Activated CD4-positive, alpha-beta T cell treated with anti-CD3 and anti-CD28 coated beads, Interleukin-2, amount 10 ng/mL, durations not matched to agents 24 days and 14 days (primary cell): ENCODE measurements at regions not wholly inside any gene's neighbourhood (a gene's known extent, or its start where the extent isn't known, plus 50 kb on each side); places are given as distances from the start of the nearest gene placed in this dataset.
A peak's percentile ranks its signal among the peaks of the same experiment; 100 is the strongest.

Experiments used
- DNase-seq: peaks from one replicate; pipeline ENCODE4 v3.0.0; 2022
- H3K27ac Mint-ChIP-seq: one replicate; pipeline ENCODE4 v1.8.0; 2022; ENCODE audit warnings: mild to moderate bottlenecking, mixed read lengths
- H3K27me3 Mint-ChIP-seq: one replicate; pipeline ENCODE4 v1.8.0; 2022; ENCODE audit warnings: mixed read lengths
- H3K36me3 Mint-ChIP-seq: one replicate; pipeline ENCODE4 v1.8.0; 2022; ENCODE audit warnings: low read depth, mild to moderate bottlenecking, mixed read lengths
- H3K4me1 Mint-ChIP-seq: one replicate; pipeline ENCODE4 v1.8.0; 2021; ENCODE audit warnings: mixed read lengths
- H3K4me3 Mint-ChIP-seq: one replicate; pipeline ENCODE4 v1.8.0; 2022; ENCODE audit warnings: mild to moderate bottlenecking, moderate library complexity, mixed read lengths
- H3K9me3 Mint-ChIP-seq: one replicate; pipeline ENCODE4 v1.8.0; 2021; ENCODE audit warnings: mixed read lengths
- intact Hi-C: fragments of 100-400 bp; cut with micrococcal nuclease; formaldehyde crosslinking; loops from one replicate; pipeline ENCODE4 v1.15.1; 2023

DNA sequence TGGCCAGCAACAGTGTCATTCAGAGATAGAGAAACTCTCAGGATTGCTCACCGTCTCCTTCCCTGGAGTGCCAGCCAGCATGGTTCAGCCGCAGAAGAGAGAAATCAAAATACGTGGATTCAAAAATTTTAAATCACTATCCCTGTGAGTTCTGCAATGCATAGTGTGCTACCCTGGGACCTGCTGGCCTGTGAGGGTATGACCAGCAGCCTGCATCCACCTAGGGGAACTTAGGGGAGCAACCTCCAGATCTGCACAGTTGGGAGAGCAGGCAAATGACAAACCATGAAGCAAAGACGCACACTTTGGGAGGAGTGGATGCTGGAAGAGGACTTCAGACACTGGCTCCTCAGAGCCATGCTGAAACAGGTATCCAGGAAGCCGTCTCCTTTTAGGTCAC, 639.3 kb downstream of the TNS3 start:
- H3K27ac Mint-ChIP-seq = no peak overlapping the region
- H3K4me1 Mint-ChIP-seq = no peaks in the 10 kb centered on the region
- peak; percentile 21 for DNase-seq
- no peaks in the 10 kb centered on the region for H3K9me3 Mint-ChIP-seq
- H3K27me3 Mint-ChIP-seq = no peaks in the 10 kb centered on the region
- H3K36me3 Mint-ChIP-seq = no peaks in the 10 kb centered on the region
- intact Hi-C loops = no loop called here
- no peak overlapping the region for H3K4me3 Mint-ChIP-seq

DNA sequence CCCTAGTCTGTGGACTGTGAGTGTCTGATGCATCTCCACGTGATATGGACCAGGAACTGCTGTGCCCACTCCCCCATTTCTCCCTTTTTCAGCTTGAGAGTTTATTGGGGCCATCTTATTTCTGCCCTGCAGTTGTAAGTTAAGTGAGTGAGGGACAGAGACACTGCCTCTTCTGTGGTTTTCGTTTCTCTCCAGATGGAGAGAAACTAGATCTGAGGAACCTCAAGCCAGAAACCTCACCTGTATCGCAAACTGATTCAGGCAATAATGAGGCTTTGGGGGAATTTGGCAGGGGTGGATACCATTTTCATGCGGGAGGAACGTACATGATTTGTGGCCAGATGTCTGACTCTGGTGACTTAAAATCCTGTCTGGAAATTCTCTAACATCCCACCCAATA, 641.7 kb downstream of the TNS3 start:
- intact Hi-C loops = no loop called here
- Mint-ChIP-seq H3K27me3 (no peaks in the 10 kb centered on the region), H3K4me1 (no peaks in the 10 kb centered on the region)

DNA sequence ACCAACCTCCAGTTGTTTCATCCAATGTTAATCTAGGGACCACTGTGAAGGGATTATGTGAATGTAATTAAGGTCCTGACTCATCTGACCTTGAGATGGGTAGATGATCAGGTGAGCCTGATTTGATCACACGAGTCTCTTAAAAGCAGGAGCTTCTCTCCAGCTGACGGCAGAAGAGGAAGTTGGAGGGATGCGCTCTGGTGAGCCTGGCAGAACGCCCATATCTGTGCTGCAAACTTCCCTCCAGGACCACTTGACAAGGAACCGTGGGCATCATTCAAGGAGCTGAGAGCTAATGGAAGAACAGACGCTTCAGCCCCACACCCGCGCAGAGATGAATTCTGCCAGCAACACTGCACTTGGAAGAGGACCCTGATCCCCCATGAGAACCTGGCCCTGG, 642.4 kb downstream of the TNS3 start:
- H3K36me3 Mint-ChIP-seq = no peaks in the 10 kb centered on the region
- no peaks in the 10 kb centered on the region for H3K9me3 Mint-ChIP-seq
- H3K27ac Mint-ChIP-seq = no peak overlapping the region
- H3K27me3 Mint-ChIP-seq = no peaks in the 10 kb centered on the region
- H3K4me1 Mint-ChIP-seq = no peaks in the 10 kb centered on the region
- intact Hi-C loops = no loop called here
- no peak overlapping the region for H3K4me3 Mint-ChIP-seq
- no peak for DNase-seq

More for the DNA sequence above, 641.7 kb downstream of the TNS3 start:
- Mint-ChIP-seq H3K4me3 (no peak overlapping the region), H3K27ac (no peak overlapping the region), H3K9me3 (no peaks in the 10 kb centered on the region), H3K36me3 (no peaks in the 10 kb centered on the region)
- DNase-seq = peak; percentile 21

DNA sequence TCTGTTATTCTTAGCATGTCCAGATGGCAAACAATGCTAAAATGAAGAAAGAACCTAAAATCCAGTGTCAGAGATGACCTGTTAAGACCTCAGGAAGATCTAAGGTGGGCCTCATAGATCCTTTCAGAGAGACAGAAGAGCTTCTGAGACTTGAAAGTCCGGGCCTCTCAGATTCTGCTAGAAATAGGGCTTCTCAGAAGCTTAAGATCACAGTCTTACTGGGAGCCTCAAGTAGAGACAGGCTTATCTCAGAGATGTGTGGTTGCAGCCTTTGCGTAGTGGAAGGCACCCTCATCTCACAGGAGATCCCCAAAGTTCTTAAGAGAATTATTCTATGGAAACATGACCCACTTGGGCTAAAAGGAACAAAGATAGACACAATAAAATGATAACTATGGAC, 642.8 kb downstream of the TNS3 start:
- Mint-ChIP-seq H3K9me3 (no peaks in the 10 kb centered on the region), H3K4me3 (no peak overlapping the region), H3K4me1 (no peaks in the 10 kb centered on the region), H3K27me3 (no peaks in the 10 kb centered on the region), H3K36me3 (no peaks in the 10 kb centered on the region), H3K27ac (no peak overlapping the region)
- no peak for DNase-seq
- intact Hi-C loops = no loop called here

DNA sequence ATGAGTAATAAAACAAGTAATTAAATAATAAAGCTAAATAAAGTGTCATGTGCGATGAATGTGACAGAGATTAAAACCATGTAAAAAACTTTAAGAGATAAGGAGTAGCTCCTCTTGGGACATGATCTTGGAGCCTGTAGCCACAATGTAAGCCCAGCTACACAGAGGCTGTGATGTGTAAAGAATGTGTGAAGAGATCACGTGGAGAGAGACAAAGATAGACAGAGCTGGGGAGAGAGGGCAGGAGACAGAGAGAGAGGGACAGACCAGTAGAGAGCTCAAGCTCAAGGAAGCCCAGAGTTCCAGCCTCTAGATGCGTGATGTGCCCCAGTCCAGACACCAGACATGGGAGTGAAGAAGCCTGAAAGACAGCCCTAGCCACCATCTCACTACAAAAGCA, 644.1 kb downstream of the TNS3 start:
- no peaks in the 10 kb centered on the region for H3K4me1 Mint-ChIP-seq
- intact Hi-C loops = no loop called here
- H3K9me3 Mint-ChIP-seq = no peaks in the 10 kb centered on the region
- no peaks in the 10 kb centered on the region for H3K36me3 Mint-ChIP-seq
- no peak for DNase-seq
- H3K27ac Mint-ChIP-seq = no peak overlapping the region
- H3K27me3 Mint-ChIP-seq = no peaks in the 10 kb centered on the region
- H3K4me3 Mint-ChIP-seq = no peak overlapping the region

DNA sequence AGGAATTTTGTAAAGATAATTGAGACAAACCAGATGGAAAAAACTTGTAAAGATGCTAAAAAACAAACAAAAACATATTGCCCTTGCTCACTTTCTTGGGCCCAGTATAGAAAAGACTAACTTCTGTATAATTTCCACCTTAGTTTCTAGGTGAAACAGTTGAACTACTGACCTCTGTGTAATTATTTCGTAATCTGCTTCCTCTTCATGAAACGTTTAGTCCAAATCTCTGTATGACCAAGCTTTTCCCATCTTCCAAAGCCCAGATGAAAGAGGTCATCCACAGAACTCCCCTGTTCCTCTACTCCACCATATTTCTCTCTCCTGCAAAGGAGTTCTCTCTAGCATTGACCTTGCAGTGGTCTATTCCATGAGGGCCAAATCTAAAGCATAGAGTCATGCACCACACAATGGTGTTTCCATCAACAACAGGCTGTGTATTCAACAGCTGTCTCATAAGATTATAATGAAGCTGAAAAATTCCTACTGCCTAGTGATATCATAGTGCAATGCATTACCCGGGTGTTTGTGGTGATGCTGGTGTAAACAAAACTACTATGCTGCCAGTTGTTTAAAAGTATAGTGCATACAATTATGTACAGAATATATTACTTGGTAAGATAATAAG, 647.6 kb downstream of the TNS3 start:
- H3K4me3 Mint-ChIP-seq = no peak overlapping the region
- no peaks in the 10 kb centered on the region for H3K27me3 Mint-ChIP-seq
- peak; percentile 29 for DNase-seq
- H3K4me1 Mint-ChIP-seq = no peaks in the 10 kb centered on the region
- intact Hi-C loops = no loop called here
- H3K36me3 Mint-ChIP-seq = no peaks in the 10 kb centered on the region
- H3K27ac Mint-ChIP-seq = no peak overlapping the region
- no peaks in the 10 kb centered on the region for H3K9me3 Mint-ChIP-seq

DNA sequence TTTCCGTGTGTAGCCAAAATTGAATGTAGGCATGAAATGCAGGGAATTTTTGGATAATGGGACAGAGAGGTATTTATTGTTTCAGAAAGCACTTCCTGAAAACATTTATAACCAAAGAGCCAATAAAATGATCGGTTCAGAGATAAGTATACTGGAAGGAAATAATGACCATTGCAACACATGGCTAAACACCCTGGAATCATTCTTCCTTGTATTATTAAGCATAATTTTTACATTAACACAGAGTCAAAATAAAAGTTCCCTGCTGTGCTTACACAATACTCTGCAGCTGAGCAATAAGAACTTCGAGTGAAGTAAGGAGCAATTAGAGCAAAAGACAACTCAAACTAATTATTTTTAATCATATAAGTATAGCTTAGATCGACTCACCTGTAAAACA, 648.3 kb downstream of the TNS3 start:
- no peak for DNase-seq
- H3K27me3 Mint-ChIP-seq = no peaks in the 10 kb centered on the region

DNA sequence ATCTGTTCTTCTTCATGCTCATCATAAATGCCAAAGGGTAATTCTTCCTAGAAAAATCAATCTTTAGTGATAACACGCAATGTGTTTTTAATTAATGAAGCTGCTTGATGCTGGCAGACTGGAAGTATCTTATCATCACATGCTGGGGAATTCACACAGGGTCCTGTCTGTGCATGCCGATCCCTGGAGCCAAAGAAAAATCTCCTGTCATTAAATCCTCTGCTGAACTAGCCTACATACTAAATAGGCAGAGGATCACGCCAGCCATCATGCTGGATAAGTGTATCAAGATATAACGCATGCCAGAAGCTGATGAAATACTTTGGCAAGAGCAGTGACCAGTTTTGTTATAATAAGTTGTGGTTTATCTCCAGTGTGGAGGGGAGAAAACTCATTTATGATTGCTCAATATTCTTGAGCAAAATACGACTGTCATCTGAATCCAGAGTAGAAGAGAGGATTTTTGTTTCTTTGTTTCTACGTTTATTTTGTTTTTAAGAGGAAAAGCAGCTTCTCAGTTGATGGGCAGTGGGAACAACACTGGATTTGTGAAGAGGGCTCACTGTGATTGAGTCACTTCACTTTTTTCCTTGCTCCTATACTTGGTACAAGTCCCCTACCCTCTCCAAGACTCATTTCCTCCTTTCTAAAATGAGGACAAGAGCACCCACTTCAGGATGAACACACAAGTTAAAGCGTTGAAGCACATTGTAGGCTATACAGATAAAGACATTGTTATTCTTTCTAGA, 649.1 kb downstream of the TNS3 start:
- intact Hi-C loops = no loop called here
- Mint-ChIP-seq H3K4me3 (no peak overlapping the region), H3K27ac (no peak overlapping the region), H3K27me3 (no peaks in the 10 kb centered on the region), H3K36me3 (no peaks in the 10 kb centered on the region), H3K9me3 (no peaks in the 10 kb centered on the region), H3K4me1 (no peaks in the 10 kb centered on the region)
- DNase-seq = peak; percentile 16

More for the DNA sequence above, 648.3 kb downstream of the TNS3 start:
- H3K36me3 Mint-ChIP-seq = no peaks in the 10 kb centered on the region
- no peaks in the 10 kb centered on the region for H3K4me1 Mint-ChIP-seq
- no peaks in the 10 kb centered on the region for H3K9me3 Mint-ChIP-seq
- intact Hi-C loops = no loop called here
- H3K4me3 Mint-ChIP-seq = no peak overlapping the region
- no peak overlapping the region for H3K27ac Mint-ChIP-seq

DNA sequence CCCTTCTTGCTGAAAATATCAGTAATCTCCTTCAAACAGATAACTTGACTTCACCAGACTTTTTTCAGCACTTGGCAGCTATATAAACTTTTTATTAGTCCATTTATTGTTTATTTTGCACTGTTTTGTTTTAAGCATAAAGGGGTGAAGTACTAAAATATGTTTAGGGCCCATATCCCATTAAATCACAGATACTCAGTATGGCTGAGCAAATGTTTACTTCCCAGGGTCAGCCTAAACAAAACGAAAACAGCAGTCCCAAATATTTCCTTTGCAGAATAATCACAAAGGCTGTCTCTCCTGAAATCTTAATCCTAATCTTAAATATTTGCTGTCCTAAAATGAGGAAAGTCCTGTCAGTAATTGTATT, 649.6 kb downstream of the TNS3 start:
- Mint-ChIP-seq H3K27ac (no peak overlapping the region), H3K9me3 (no peaks in the 10 kb centered on the region), H3K36me3 (no peaks in the 10 kb centered on the region), H3K4me3 (no peak overlapping the region), H3K27me3 (no peaks in the 10 kb centered on the region), H3K4me1 (no peaks in the 10 kb centered on the region)
- no peak for DNase-seq
- intact Hi-C loops = no loop called here

DNA sequence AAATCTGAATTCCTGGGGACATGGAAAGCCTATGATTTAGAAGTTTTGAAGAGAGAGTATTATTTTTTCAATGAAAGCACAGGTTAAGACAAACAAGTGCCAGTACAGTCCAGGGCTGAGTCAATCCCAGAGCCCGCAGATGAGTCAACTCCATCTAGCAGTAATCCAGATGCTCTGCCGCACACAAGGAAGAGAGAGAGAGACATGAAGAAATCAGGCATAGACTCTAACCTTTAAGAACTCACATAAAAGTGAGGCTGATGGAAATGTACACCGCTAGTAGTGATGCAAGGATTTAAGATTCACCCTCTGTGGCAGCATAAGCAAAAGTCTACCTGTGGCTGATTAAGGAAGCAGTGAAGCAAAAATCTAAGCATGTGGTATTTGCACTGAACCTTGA, 651.5 kb downstream of the TNS3 start:
- Mint-ChIP-seq H3K36me3 (no peaks in the 10 kb centered on the region), H3K9me3 (no peaks in the 10 kb centered on the region), H3K27me3 (no peaks in the 10 kb centered on the region), H3K27ac (no peak overlapping the region), H3K4me3 (no peak overlapping the region), H3K4me1 (no peaks in the 10 kb centered on the region)
- peak; percentile 2 for DNase-seq
- intact Hi-C loops = no loop called here

DNA sequence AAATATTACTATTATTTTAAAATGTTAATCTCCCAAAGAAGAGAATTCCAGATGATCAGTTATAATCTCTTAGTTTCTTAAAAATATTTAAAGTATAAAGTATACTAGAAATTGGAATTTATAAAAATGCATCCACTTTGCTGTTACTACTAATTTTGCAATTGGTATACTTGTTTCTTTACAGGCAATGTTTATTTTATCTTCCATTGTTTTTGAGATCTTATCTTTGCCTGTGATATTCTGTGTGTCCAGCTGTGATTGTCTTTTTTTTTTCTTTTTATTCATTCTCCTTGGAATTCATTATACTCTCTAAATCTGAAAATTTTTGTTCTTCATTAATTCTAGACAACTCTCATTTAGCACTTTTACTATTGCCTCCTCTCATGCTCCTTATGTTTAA, 652.6 kb downstream of the TNS3 start:
- Mint-ChIP-seq H3K9me3 (no peaks in the 10 kb centered on the region), H3K4me3 (no peak overlapping the region), H3K36me3 (no peaks in the 10 kb centered on the region), H3K27ac (no peak overlapping the region), H3K27me3 (no peaks in the 10 kb centered on the region), H3K4me1 (no peaks in the 10 kb centered on the region)
- intact Hi-C loops = no loop called here
- no peak for DNase-seq

DNA sequence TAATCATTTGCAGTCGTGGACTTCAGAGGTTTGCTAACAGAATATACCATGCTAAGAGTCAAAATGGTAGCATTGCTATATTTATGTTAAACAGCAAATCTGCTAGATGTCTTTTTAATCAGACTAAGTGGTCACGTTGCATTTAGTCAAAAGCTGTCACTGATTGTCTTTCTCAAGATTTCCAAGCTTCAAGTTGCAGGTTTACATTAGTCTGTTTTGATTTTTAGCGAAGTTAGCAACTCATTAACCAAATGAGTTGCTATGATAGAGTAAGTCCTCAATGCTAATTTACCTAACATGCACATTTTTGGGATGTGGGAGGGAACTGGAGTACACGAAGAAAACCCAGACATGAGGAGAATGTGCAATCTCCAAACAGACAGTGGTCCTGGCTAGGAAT, 653.2 kb downstream of the TNS3 start:
- Mint-ChIP-seq H3K4me3 (no peak overlapping the region), H3K36me3 (no peaks in the 10 kb centered on the region), H3K27ac (no peak overlapping the region), H3K9me3 (no peaks in the 10 kb centered on the region), H3K27me3 (no peaks in the 10 kb centered on the region), H3K4me1 (no peaks in the 10 kb centered on the region)
- DNase-seq = no peak
- intact Hi-C loops = no loop called here

DNA sequence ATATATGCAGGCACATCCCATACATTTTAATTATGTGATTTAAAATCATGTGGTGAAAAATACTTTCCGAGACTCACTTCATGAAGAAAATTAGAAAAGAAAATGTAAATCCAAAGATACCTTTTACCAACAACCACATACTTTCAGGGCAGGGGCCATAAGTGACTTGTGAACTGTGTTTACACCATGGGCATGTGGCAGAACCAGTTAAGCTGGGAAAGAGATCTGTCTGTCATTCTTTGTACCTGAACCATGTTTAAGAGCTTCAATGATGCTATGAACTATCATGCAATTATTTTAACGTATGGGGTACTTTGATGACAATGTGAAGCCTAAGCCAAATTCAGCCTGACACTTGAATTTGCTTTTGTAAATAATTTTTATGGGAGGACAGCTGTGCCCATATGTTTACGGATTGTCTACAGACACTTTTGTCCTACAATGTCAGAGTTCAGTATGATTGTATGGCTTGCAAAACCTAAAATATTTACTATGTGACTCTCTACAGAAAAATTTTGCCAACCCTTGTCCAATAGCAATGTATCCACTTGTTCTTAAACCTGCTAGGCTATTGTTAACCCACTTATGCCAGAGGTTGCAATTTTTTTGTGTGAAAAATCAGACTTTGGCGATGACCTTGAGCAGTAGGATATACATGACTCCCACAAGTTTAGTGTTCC, 654.6 kb downstream of the TNS3 start:
- no peak overlapping the region for H3K4me3 Mint-ChIP-seq
- H3K27me3 Mint-ChIP-seq = no peaks in the 10 kb centered on the region
- peak; percentile 17 for DNase-seq
- no peaks in the 10 kb centered on the region for H3K9me3 Mint-ChIP-seq
- H3K4me1 Mint-ChIP-seq = no peaks in the 10 kb centered on the region
- no peak overlapping the region for H3K27ac Mint-ChIP-seq
- H3K36me3 Mint-ChIP-seq = no peaks in the 10 kb centered on the region
- intact Hi-C loops = no loop called here

DNA sequence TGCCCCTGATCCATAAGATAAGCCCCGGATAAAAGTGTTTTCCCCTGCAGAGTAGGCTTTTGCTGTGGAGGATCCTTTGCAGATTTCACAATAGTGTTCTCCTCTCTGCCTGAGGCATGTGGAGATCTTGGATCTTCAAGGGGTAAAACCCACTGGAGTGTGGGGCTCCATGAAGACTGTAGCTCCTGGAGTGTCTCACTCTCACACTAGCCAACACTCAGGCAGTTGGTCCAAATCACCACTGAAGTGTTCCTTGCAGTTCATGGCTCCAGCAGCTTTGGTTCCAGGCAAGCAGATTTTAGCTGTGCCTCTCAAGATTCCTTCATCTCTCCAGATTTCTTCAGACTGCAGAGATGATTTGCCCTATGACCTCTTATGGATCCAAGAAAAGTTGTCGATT, 665.3 kb downstream of the TNS3 start:
- Mint-ChIP-seq H3K4me3 (no peak overlapping the region), H3K27me3 (no peaks in the 10 kb centered on the region), H3K9me3 (no peaks in the 10 kb centered on the region), H3K4me1 (no peaks in the 10 kb centered on the region), H3K27ac (no peak overlapping the region), H3K36me3 (no peaks in the 10 kb centered on the region)
- DNase-seq = no peak
- intact Hi-C loops = no loop called here
